GM12892 (cell line): ENCODE measurements at regions not wholly inside any gene's neighbourhood (a gene's known extent, or its start where the extent isn't known, plus 50 kb on each side); places are given as distances from the start of the nearest gene placed in this dataset.
"Not testable (repeated sequence)": the region's sequence is repeated elsewhere in the genome, so short reads cannot be mapped to it uniquely, and the experiment has no call there.

ENCODE experiments used
- DNase-seq: peaks from one replicate; pipeline ENCODE4 v3.0.0; 2011; ENCODE audit not compliant: insufficient read length
- FAIRE-seq: peaks from 2 replicates; lab custom pipeline; 2011; peaks lifted over from hg19 to GRCh38; lab: Jason Lieb, UNC
- POLR2A ChIP-seq: IDR thresholded peaks from 2 replicates; pipeline ENCODE4 v1.6.1; 2011; ENCODE audit warnings: low read depth, low read length, control low read depth
- POLR2AphosphoS5 ChIP-seq: IDR thresholded peaks from 2 replicates; pipeline ENCODE4 v1.6.1; 2011; ENCODE audit warnings: low read depth, low read length, control low read depth
- TAF1 ChIP-seq: IDR thresholded peaks from 2 replicates; pipeline ENCODE4 v1.6.1; 2011; ENCODE audit warnings: low read depth, mild to moderate bottlenecking, control low read depth, low read length, borderline replicate concordance

GRCh38 chr18:9039441-9040071, 62.9 kb upstream of the NDUFV2 start:
- DNase-seq (no peak), FAIRE-seq (no peak)

GRCh38 chr18:9042766-9043481, 59.6 kb upstream of the NDUFV2 start:
- DNase-seq (no peak), FAIRE-seq (no peak)
- no peak for TF ChIP-seq POLR2A
- TF ChIP-seq TAF1, result no peak
- no peak for TF ChIP-seq POLR2AphosphoS5

More at GRCh38 chr18:9039441-9040071, 62.9 kb upstream of the NDUFV2 start:
- TF ChIP-seq TAF1, result no peak
- TF ChIP-seq POLR2AphosphoS5, result no peak
- TF ChIP-seq POLR2A, result no peak

- TF ChIP-seq TAF1, result no peak
- no peak for FAIRE-seq
These were observed 58.9 kb upstream of the NDUFV2 start for GRCh38 chr18:9043581-9043980.

GRCh38 chr18:9047715-9048114, 54.8 kb upstream of the NDUFV2 start:
- no peak for DNase-seq
- no peak for TF ChIP-seq POLR2A
- TF ChIP-seq TAF1, result no peak
- no peak for TF ChIP-seq POLR2AphosphoS5
- FAIRE-seq, result no peak

More at GRCh38 chr18:9043581-9043980, 58.9 kb upstream of the NDUFV2 start:
- no peak for DNase-seq

- no peak for FAIRE-seq
- no peak for TF ChIP-seq TAF1
- TF ChIP-seq POLR2AphosphoS5, result no peak
- TF ChIP-seq POLR2A, result no peak
These were observed 54.3 kb upstream of the NDUFV2 start for GRCh38 chr18:9048236-9048635.

GRCh38 chr18:9048808-9049494, 53.5 kb upstream of the NDUFV2 start:
- TF ChIP-seq TAF1 (no peak), POLR2AphosphoS5 (no peak), POLR2A (no peak)
- FAIRE-seq, result no peak

More at GRCh38 chr18:9048236-9048635, 54.3 kb upstream of the NDUFV2 start:
- no peak for DNase-seq

GRCh38 chr18:9049495-9049809, 53.0 kb upstream of the NDUFV2 start:
- FAIRE-seq, result peak; percentile 17
- TF ChIP-seq POLR2A (no peak), POLR2AphosphoS5 (no peak), TAF1 (no peak)
- no peak for DNase-seq

More at GRCh38 chr18:9048808-9049494, 53.5 kb upstream of the NDUFV2 start:
- no peak for DNase-seq

- DNase-seq, FAIRE-seq: not testable (repeated sequence)
These were observed 51.7 kb upstream of the NDUFV2 start for GRCh38 chr18:9050628-9051284.
